K562 (cell line): ENCODE measurements at regions not wholly inside any gene's neighbourhood (a gene's known extent, or its start where the extent isn't known, plus 50 kb on each side); places are given as distances from the start of the nearest gene placed in this dataset.

Source experiments
- ATAC-seq: fragments of 200-7000 bp; cut with Tn5 transposase; 3 replicates; pipeline ENCODE4 v1.9.1; 2020; ENCODE audit warnings: moderate library complexity
- BruUV-seq: library from RNA; stranded (reverse); fragments of 400-500 nt; replicated peaks from 2 replicates; lab custom pipeline; 2021; lab: Mats Ljungman, UMichigan
- CTCF ChIA-PET: fragments of 300-600 bp; formaldehyde crosslinking; extraction: SDS; loops from one replicate; lab custom pipeline; 2021; ENCODE audit warnings: low intra/inter-chr PET ratio; lab: Yijun Ruan, JAX
- POLR2A ChIA-PET: fragments of 300-600, 350-650 bp; sonication (Branson Sonifier 250); formaldehyde crosslinking; extraction: SDS; loops from one replicate; lab custom pipeline; 2021; ENCODE audit warnings: antibody characterized with exemption, inconsistent platforms; lab: Yijun Ruan, JAX
- DNase-seq, 4 experiments: peaks; one replicate each; pipeline versions ENCODE4 v3.0.0 to v3.0.0-alpha.2; 2011 to 2018; ENCODE audit warnings: low spot score in 3 of 4, mixed read lengths in 3 of 4; ENCODE audit errors: extremely low read depth in 1 of 4
- FAIRE-seq: peaks from 2 replicates; lab custom pipeline; 2011; peaks lifted over from hg19 to GRCh38; lab: Jason Lieb, UNC
- H2AFZ ChIP-seq: 2 replicates; pipeline ENCODE4 v1.6.0; 2011; ENCODE audit warnings: low read depth, low read length, control low read depth, inconsistent platforms
- H3K27ac ChIP-seq: fragments of 200-600 bp; 3 replicates; pipeline ENCODE4 v1.8.0; 2011; ENCODE audit warnings: low read depth, mild to moderate bottlenecking, control low read depth, inconsistent platforms, low read length, moderate library complexity, mixed read lengths; ENCODE audit errors: extremely low read depth
- H3K27me3 ChIP-seq, 2 experiments: fragments of 300-600 bp in 1 of 2; 2 replicates in 1 of 2; 3 replicates in 1 of 2; pipeline versions ENCODE4 v1.6.0 to v1.8.0; 2011; ENCODE audit warnings: inconsistent platforms in 2 of 2, low read length in 2 of 2, mild to moderate bottlenecking in 1 of 2, mixed read lengths in 1 of 2, moderate library complexity in 1 of 2; ENCODE audit not compliant: control insufficient read depth in 2 of 2, insufficient read depth in 2 of 2
- H3K36me3 ChIP-seq: fragments of 300-600 bp; 3 replicates; pipeline ENCODE4 v1.8.0; 2011; ENCODE audit warnings: mild to moderate bottlenecking, low read length, inconsistent platforms; ENCODE audit not compliant: control insufficient read depth, insufficient read depth
- H3K4me1 ChIP-seq, 2 experiments: fragments of 200-600 bp in 1 of 2; replicated peaks in 1 of 2; 2 replicates in 1 of 2; 3 replicates in 1 of 2; pipeline versions ENCODE4 v1.5.1 to v1.8.0; 2011; ENCODE audit warnings: inconsistent platforms in 2 of 2, low read length in 2 of 2, mild to moderate bottlenecking in 1 of 2, mixed read lengths in 1 of 2, moderate library complexity in 1 of 2; ENCODE audit not compliant: control insufficient read depth in 2 of 2, insufficient read depth in 2 of 2
- H3K4me2 ChIP-seq: 2 replicates; pipeline ENCODE4 v1.6.1; 2011; ENCODE audit warnings: low read length, control low read depth, inconsistent platforms, mixed read lengths; ENCODE audit not compliant: insufficient read depth
- H3K4me3 ChIP-seq: fragments of 200-600 bp; sonication (generic), shearing (Covaris generic); 2 replicates; pipeline ENCODE4 v1.5.1; 2016; ENCODE audit warnings: control low read depth, inconsistent platforms
- H3K79me2 ChIP-seq: fragments of 200-600 bp; 3 replicates; pipeline ENCODE4 v1.8.0; 2011; ENCODE audit warnings: low read length, inconsistent platforms; ENCODE audit not compliant: control insufficient read depth, insufficient read depth
- H3K9ac ChIP-seq, 2 experiments: 2 replicates each; pipeline versions ENCODE4 v1.6.0 to v1.6.1; 2011; ENCODE audit warnings: low read depth in 2 of 2, low read length in 2 of 2, control low read depth in 1 of 2, inconsistent platforms in 1 of 2, mild to moderate bottlenecking in 1 of 2, mixed read lengths in 1 of 2; ENCODE audit not compliant: insufficient read depth in 1 of 2
- H3K9me1 ChIP-seq: one replicate; pipeline ENCODE4 v1.6.0; 2011; ENCODE audit warnings: inconsistent platforms, mild to moderate bottlenecking, low read length, moderate library complexity; ENCODE audit not compliant: control insufficient read depth, insufficient read depth
- H3K9me3 ChIP-seq: replicated peaks from 2 replicates; pipeline ENCODE4 v1.5.1; 2011; ENCODE audit warnings: low read depth, low read length, inconsistent platforms; ENCODE audit not compliant: control insufficient read depth, insufficient read depth
- H4K20me1 ChIP-seq: replicated peaks from 2 replicates; pipeline ENCODE4 v1.6.1; 2011; ENCODE audit warnings: low read length, inconsistent platforms, mixed read lengths; ENCODE audit not compliant: control insufficient read depth, insufficient read depth
- ARHGAP35 ChIP-seq: fragments of 450-650 bp; IDR thresholded peaks from 2 replicates; pipeline ENCODE4 v1.6.1; 2018; ENCODE audit not compliant: partially characterized antibody
- CBFA2T2 ChIP-seq: fragments of 450-650 bp; conservative IDR thresholded peaks from 2 replicates; pipeline ENCODE4 v1.6.1; 2017; ENCODE audit warnings: mild to moderate bottlenecking
- CBX2 ChIP-seq: fragments of 200-600 bp; sonication (generic); IDR thresholded peaks from one replicate; pipeline ENCODE4 v1.6.1; 2012; ENCODE audit warnings: mild to moderate bottlenecking, low read length, inconsistent platforms; ENCODE audit not compliant: insufficient read depth, poor library complexity, severe bottlenecking
- CGGBP1 ChIP-seq: fragments of 250-450 bp; sonication (Bioruptor Pico); IDR thresholded peaks from 2 replicates; pipeline ENCODE4 v1.9.0; 2021; ENCODE audit warnings: mild to moderate bottlenecking
- GABPB1 ChIP-seq: sonication (generic); formaldehyde crosslinking; IDR thresholded peaks from 2 replicates; pipeline ENCODE4 v1.8.0; 2022; ENCODE audit warnings: mild to moderate bottlenecking, missing genetic modification reagents
- GTF2A2 ChIP-seq: IDR thresholded peaks from 2 replicates; pipeline ENCODE4 v1.6.1; 2016; ENCODE audit warnings: mild to moderate bottlenecking, missing genetic modification characterization, missing compliant biosample characterization
- IRF9 ChIP-seq: fragments of 450-650 bp; IDR thresholded peaks from 2 replicates; pipeline ENCODE4 v1.6.1; 2016; ENCODE audit warnings: missing biosample characterization, missing genetic modification characterization
- PHF8 ChIP-seq: fragments of 200-600 bp; sonication (generic); IDR thresholded peaks from 2 replicates; pipeline ENCODE4 v1.6.1; 2012; ENCODE audit warnings: mixed run types, mild to moderate bottlenecking, inconsistent platforms, low read length, moderate library complexity, borderline replicate concordance
- PHTF2 ChIP-seq: fragments of 250-450 bp; sonication (Bioruptor Pico); IDR thresholded peaks from 2 replicates; pipeline ENCODE4 v1.5.0; 2021; ENCODE audit warnings: mild to moderate bottlenecking
- POLR2AphosphoS2 ChIP-seq: IDR thresholded peaks from 2 replicates; pipeline ENCODE4 v1.6.1; 2012; ENCODE audit warnings: low read length, improper control_type of control experiment
- RBM14 ChIP-seq: fragments of 200-400 bp; formaldehyde crosslinking; IDR thresholded peaks from 2 replicates; pipeline ENCODE4 v1.6.1; 2018; ENCODE audit warnings: low read depth, mild to moderate bottlenecking, low read length, moderate library complexity, borderline replicate concordance; ENCODE audit not compliant: insufficient read depth
- RNF2 ChIP-seq: sonication (generic); IDR thresholded peaks from 2 replicates; pipeline ENCODE4 v1.6.1; 2016
- TFAP4 ChIP-seq: sonication (generic); formaldehyde crosslinking; IDR thresholded peaks from 2 replicates; pipeline ENCODE4 v1.8.0; 2022; ENCODE audit warnings: missing genetic modification reagents, mild to moderate bottlenecking, moderate library complexity, borderline replicate concordance
- ZNF592 ChIP-seq: fragments of 450-650 bp; IDR thresholded peaks from 2 replicates; pipeline ENCODE4 v1.6.1; 2017; ENCODE audit warnings: antibody characterized with exemption, mild to moderate bottlenecking
- ZSCAN29 ChIP-seq: fragments of 450-650 bp; IDR thresholded peaks from 2 replicates; pipeline ENCODE4 v1.6.1; 2017
- WGBS: fragments of 100-300 bp; shearing (Covaris generic); methylation state at CpG from one replicate; pipeline ENCODE4 v1.1.6; 2016; ENCODE audit warnings: low coverage, mixed read lengths; ENCODE audit not compliant: insufficient coverage; ENCODE audit errors: missing lambda C conversion rate; 5-methylcytosine and 5-hydroxymethylcytosine counted together
- in situ Hi-C: fragments of 300-500 bp; cut with MboI; formaldehyde crosslinking; loops from 4 replicates; pipeline ENCODE4 v1.15.0; 2018; ENCODE audit warnings: inconsistent platforms, mixed read lengths
- intact Hi-C: fragments of 100-400 bp; cut with micrococcal nuclease; formaldehyde crosslinking; loops from 2 replicates; pipeline ENCODE4 v1.14.2; 2022

- DNase-seq: peak; percentile 60 to 84 (median 82)
- Histone ChIP-seq H3K27ac (no peak overlapping the region), H3K4me2 (no peak overlapping the region), H3K9me3 (no peaks in the 10 kb centered on the region), H3K36me3 (no peaks in the 10 kb centered on the region), H2AFZ (peak overlapping the region; percentile 23; the same call in 1 of the 2 replicates), H3K9ac (no peak overlapping the region), H3K9me1 (no peaks in the 10 kb centered on the region), H3K4me3 (no peak overlapping the region), H3K4me1 (peaks cover 0 to 7% of the 10 kb centered on the region in 2 experiments; a peak in 1 of 5 replicates), H3K79me2 (no peaks in the 10 kb centered on the region), H3K27me3 (peaks cover 4 to 28% of the 10 kb centered on the region in 2 experiments; a peak in 3 of 5 replicates), H4K20me1 (peaks cover 4% of the 10 kb centered on the region; the same call in 1 of the 2 replicates)
- BruUV-seq: no TSS peak
- WGBS: 4% methylated on average over 32 of the region's 50 CpGs
- no peak for FAIRE-seq
- ChIA-PET POLR2A (interaction anchor here (0.7 to 1.2 kb wide), 3 partner anchors 9 to 137 kb away, joined by 3 read pairs; no protein-coding TSS in a partner anchor), CTCF (interaction anchor here (0.6 kb wide), 2 partner anchors 421 to 435 kb away, joined by 3 read pairs; no protein-coding TSS in a partner anchor)
- in situ Hi-C loops (loop anchor here (10.0 kb wide), 1 partner anchor 1905 kb away; no protein-coding TSS in a partner anchor), intact Hi-C loops (loop anchor here (1.0 to 2.0 kb wide), 2 partner anchors 1773 to 1904 kb away; no protein-coding TSS in a partner anchor)
- ATAC-seq: peak; percentile 100
- TF ChIP-seq CGGBP1 (no peak), GTF2A2 (no peak), CBX2 (no peak), ARHGAP35 (no peak), PHF8 (no peak), IRF9 (tag) (no peak), GABPB1 (CRISPR knock-in tag) (no peak), PHTF2 (CRISPR knock-in tag) (no peak), CBFA2T2 (no peak), RBM14 (no peak), POLR2AphosphoS2 (no peak), RNF2 (no peak), TFAP4 (no peak), ZNF592 (no peak), ZSCAN29 (no peak)
Observed at GRCh38 chr17:72539981-72540897, 419.4 kb downstream of the SOX9 start.
